H9 (cell line): ENCODE measurements at regions not wholly inside any gene's neighbourhood (a gene's known extent, or its start where the extent isn't known, plus 50 kb on each side); places are given as distances from the start of the nearest gene placed in this dataset.

Experiments
- DNase-seq: peaks from one replicate; pipeline ENCODE4 v3.0.0-alpha.2; 2017
- H2AFZ ChIP-seq: one replicate; pipeline ENCODE4 v1.6.1; 2013; ENCODE audit warnings: mild to moderate bottlenecking, low read length, control low read depth, moderate library complexity
- H2AK5ac ChIP-seq: 2 replicates; pipeline ENCODE4 v1.6.1; 2013; ENCODE audit warnings: low read length, control low read depth, mixed read lengths; ENCODE audit not compliant: insufficient read length
- H2BK120ac ChIP-seq: one replicate; pipeline ENCODE4 v1.6.1; 2013; ENCODE audit warnings: low read depth, mild to moderate bottlenecking, low read length, control low read depth, inconsistent platforms; ENCODE audit not compliant: poor library complexity, severe bottlenecking
- H2BK12ac ChIP-seq: 2 replicates; pipeline ENCODE4 v1.6.1; 2013; ENCODE audit warnings: low read length, control low read depth, mixed read lengths, low read depth; ENCODE audit not compliant: insufficient read length
- H2BK15ac ChIP-seq: 2 replicates; pipeline ENCODE4 v1.6.1; 2013; ENCODE audit warnings: low read depth, low read length, control low read depth
- H2BK20ac ChIP-seq: one replicate; pipeline ENCODE4 v1.6.1; 2013; ENCODE audit warnings: low read depth, mild to moderate bottlenecking, low read length, control low read depth, inconsistent platforms; ENCODE audit not compliant: poor library complexity, severe bottlenecking
- H2BK5ac ChIP-seq: 2 replicates; pipeline ENCODE4 v1.6.1; 2013; ENCODE audit warnings: low read length, control low read depth, mixed read lengths; ENCODE audit not compliant: insufficient read length
- H3K14ac ChIP-seq: 2 replicates; pipeline ENCODE4 v1.6.1; 2013; ENCODE audit warnings: low read length, control low read depth; ENCODE audit not compliant: insufficient read depth
- H3K18ac ChIP-seq: 2 replicates; pipeline ENCODE4 v1.6.1; 2013; ENCODE audit warnings: low read depth, mild to moderate bottlenecking, mixed read lengths, low read length, control low read depth; ENCODE audit not compliant: insufficient read length
- H3K23ac ChIP-seq: 2 replicates; pipeline ENCODE4 v1.6.1; 2013; ENCODE audit warnings: low read length, control low read depth, mixed read lengths, low read depth; ENCODE audit not compliant: insufficient read length
- H3K23me2 ChIP-seq: 2 replicates; pipeline ENCODE4 v1.6.1; 2013; ENCODE audit warnings: low read depth, mild to moderate bottlenecking, mixed read lengths, low read length, control low read depth; ENCODE audit not compliant: insufficient read length, poor library complexity, severe bottlenecking
- H3K27ac ChIP-seq: 2 replicates; pipeline ENCODE4 v1.5.1; 2013; ENCODE audit warnings: low read length, control low read depth, mixed read lengths, low read depth; ENCODE audit not compliant: insufficient read length
- H3K27me3 ChIP-seq: 2 replicates; pipeline ENCODE4 v1.6.1; 2013; ENCODE audit warnings: low read length, control low read depth, inconsistent platforms; ENCODE audit not compliant: insufficient read depth
- H3K4ac ChIP-seq: 2 replicates; pipeline ENCODE4 v1.6.1; 2013; ENCODE audit warnings: low read depth, mild to moderate bottlenecking, control low read depth, inconsistent platforms, low read length, moderate library complexity
- H3K4me1 ChIP-seq: 2 replicates; pipeline ENCODE4 v1.6.1; 2013; ENCODE audit warnings: low read length, control low read depth, inconsistent platforms; ENCODE audit not compliant: insufficient read depth
- H3K4me2 ChIP-seq: 2 replicates; pipeline ENCODE4 v1.6.1; 2013; ENCODE audit warnings: low read length, control low read depth, mixed read lengths; ENCODE audit not compliant: insufficient read length, insufficient read depth
- H3K56ac ChIP-seq: 2 replicates; pipeline ENCODE4 v1.6.1; 2013; ENCODE audit warnings: low read depth, mild to moderate bottlenecking, mixed read lengths, low read length, control low read depth; ENCODE audit not compliant: insufficient read length
- H3K79me1 ChIP-seq: 2 replicates; pipeline ENCODE4 v1.6.1; 2013; ENCODE audit warnings: low read depth, mild to moderate bottlenecking, moderate library complexity, low read length, control low read depth, inconsistent platforms; ENCODE audit not compliant: insufficient read depth, poor library complexity, severe bottlenecking
- H3K79me2 ChIP-seq: 2 replicates; pipeline ENCODE4 v1.6.1; 2013; ENCODE audit warnings: low read length, control low read depth, inconsistent platforms; ENCODE audit not compliant: insufficient read depth
- H3K9ac ChIP-seq: 2 replicates; pipeline ENCODE4 v1.6.1; 2013; ENCODE audit warnings: low read length, control low read depth, mixed read lengths; ENCODE audit not compliant: insufficient read length; ENCODE audit errors: extremely low read depth
- H3K9me3 ChIP-seq: one replicate; pipeline ENCODE4 v1.6.1; 2013; ENCODE audit warnings: low read depth, low read length, inconsistent platforms; ENCODE audit not compliant: control insufficient read depth
- H3T11ph ChIP-seq: one replicate; pipeline ENCODE4 v1.6.1; 2013; ENCODE audit warnings: mild to moderate bottlenecking, low read length, control low read depth, inconsistent platforms
- H4K20me1 ChIP-seq: one replicate; pipeline ENCODE4 v1.6.1; 2013; ENCODE audit not compliant: control insufficient read depth, insufficient read length, insufficient read depth
- H4K5ac ChIP-seq: 2 replicates; pipeline ENCODE4 v1.6.1; 2013; ENCODE audit warnings: low read depth, mild to moderate bottlenecking, mixed read lengths, low read length, control low read depth; ENCODE audit not compliant: insufficient read length
- H4K8ac ChIP-seq: replicated peaks from 2 replicates; pipeline ENCODE4 v1.6.1; 2013; ENCODE audit warnings: low read length, control low read depth, mixed read lengths, low read depth; ENCODE audit not compliant: insufficient read length
- H4K91ac ChIP-seq: 2 replicates; pipeline ENCODE4 v1.6.1; 2013; ENCODE audit warnings: low read depth, mild to moderate bottlenecking, moderate library complexity, mixed read lengths, low read length, control low read depth; ENCODE audit not compliant: insufficient read length
- H3K27ac Mint-ChIP-seq, 3 experiments: 2 replicates in 2 of 3; 3 replicates in 1 of 3; pipeline ENCODE4 v1.8.0; 2020 to 2021; ENCODE audit warnings: mixed read lengths in 3 of 3, mild to moderate bottlenecking in 1 of 3, moderate library complexity in 1 of 3
- H3K27me3 Mint-ChIP-seq: 2 replicates; pipeline ENCODE4 v1.8.0; 2021; ENCODE audit warnings: low read depth, mild to moderate bottlenecking, moderate library complexity, mixed read lengths
- H3K36me3 Mint-ChIP-seq, 3 experiments: 2 replicates in 2 of 3; 3 replicates in 1 of 3; pipeline ENCODE4 v1.8.0; 2020 to 2021; ENCODE audit warnings: low read depth in 3 of 3, mixed read lengths in 3 of 3; ENCODE audit not compliant: insufficient read depth in 1 of 3
- H3K4me1 Mint-ChIP-seq, 2 experiments: 2 replicates each; pipeline ENCODE4 v1.8.0; 2020; ENCODE audit warnings: mixed read lengths in 2 of 2
- H3K4me3 Mint-ChIP-seq, 2 experiments: 2 replicates in 1 of 2; 3 replicates in 1 of 2; pipeline ENCODE4 v1.8.0; 2020 to 2021; ENCODE audit warnings: mild to moderate bottlenecking in 2 of 2, mixed read lengths in 2 of 2, moderate library complexity in 1 of 2
- H3K9me3 Mint-ChIP-seq, 2 experiments: 2 replicates in 1 of 2; 3 replicates in 1 of 2; pipeline ENCODE4 v1.8.0; 2020; ENCODE audit warnings: mild to moderate bottlenecking in 2 of 2, mixed read lengths in 2 of 2, moderate library complexity in 1 of 2
- CTCF ChIP-seq: fragments of 200-600 bp; sonication (generic); conservative IDR thresholded peaks from 3 replicates; pipeline ENCODE4 v1.8.0; 2021; ENCODE audit warnings: antibody characterized with exemption, mild to moderate bottlenecking
- WGBS: extraction: QIAGEN DNeasy Blood & Tissue Kit; methylation state at CpG from one replicate; pipeline ENCODE4 v1.1.7; 2013; ENCODE audit warnings: missing lambda C conversion rate, low lambda C conversion rate, mixed read lengths; ENCODE audit not compliant: insufficient read length; ENCODE audit errors: extremely low coverage; 5-methylcytosine and 5-hydroxymethylcytosine counted together

GRCh38 chr3:2041931-2042330, 56.7 kb upstream of the CNTN4 start:
- DNase-seq = no peak
- H3K79me1 ChIP-seq = no peaks in the 10 kb centered on the region
- H2BK5ac ChIP-seq = no peak overlapping the region
- H3K23me2 ChIP-seq = no peaks in the 10 kb centered on the region
- no peak overlapping the region for H3K18ac ChIP-seq
- no peak overlapping the region for H4K5ac ChIP-seq
- no CpG with 5 or more reads among the region's 3 CpGs for WGBS
- Mint-ChIP-seq H3K27ac (no peak overlapping the region), H3K4me1 (peaks cover 0 to 4% of the 10 kb centered on the region in 2 experiments; a peak in 1 of 4 replicates), H3K27me3 (no peaks in the 10 kb centered on the region), H3K9me3 (no peaks in the 10 kb centered on the region), H3K4me3 (no peak overlapping the region), H3K36me3 (no peaks in the 10 kb centered on the region)
- no peak overlapping the region for H3K4ac ChIP-seq
- H3K9me3 ChIP-seq = no peaks in the 10 kb centered on the region
- no peak overlapping the region for H2AFZ ChIP-seq
- no peak overlapping the region for H3K14ac ChIP-seq
- H2AK5ac ChIP-seq = no peak overlapping the region
- no peak overlapping the region for H3K27ac ChIP-seq
- no peak overlapping the region for H2BK15ac ChIP-seq
- H4K20me1 ChIP-seq = no peaks in the 10 kb centered on the region
- no peak overlapping the region for H2BK120ac ChIP-seq
- H3T11ph ChIP-seq = no peak overlapping the region
- no peak overlapping the region for H3K56ac ChIP-seq
- H3K9ac ChIP-seq = no peak overlapping the region
- H4K8ac ChIP-seq = no peak overlapping the region
- H3K27me3 ChIP-seq = no peaks in the 10 kb centered on the region
- no peak overlapping the region for H4K91ac ChIP-seq
- no peak overlapping the region for H2BK20ac ChIP-seq
- no peak for TF ChIP-seq CTCF
- H3K4me2 ChIP-seq = no peak overlapping the region
- H3K4me1 ChIP-seq = no peaks in the 10 kb centered on the region; the same call in 1 of the 2 replicates
- no peaks in the 10 kb centered on the region for H3K79me2 ChIP-seq
- H3K23ac ChIP-seq = no peak overlapping the region
- no peak overlapping the region for H2BK12ac ChIP-seq
